Loucy (cell line): ENCODE measurements at regions not wholly inside any gene's neighbourhood (a gene's known extent, or its start where the extent isn't known, plus 50 kb on each side); places are given as distances from the start of the nearest gene placed in this dataset.

Experiments
- H2AFZ ChIP-seq: fragments of 200-600 bp; sonication (generic); 2 replicates; pipeline ENCODE4 v1.6.0; 2016; ENCODE audit warnings: antibody characterized with exemption, mild to moderate bottlenecking, low read length, moderate library complexity
- H3F3A ChIP-seq: fragments of 200-600 bp; 2 replicates; pipeline ENCODE4 v1.6.0; 2016; ENCODE audit warnings: antibody characterized with exemption, low read depth, mild to moderate bottlenecking
- H3K27me3 ChIP-seq: fragments of 200-600 bp; sonication (generic); 2 replicates; pipeline ENCODE4 v1.6.1; 2014; ENCODE audit warnings: low read length, mild to moderate bottlenecking; ENCODE audit not compliant: insufficient read depth, poor library complexity, severe bottlenecking
- H3K36me3 ChIP-seq: fragments of 200-600 bp; sonication (generic); 2 replicates; pipeline ENCODE4 v1.6.1; 2016; ENCODE audit warnings: low read length; ENCODE audit not compliant: insufficient read depth
- H3K4me1 ChIP-seq: fragments of 200-600 bp; sonication (generic); 2 replicates; pipeline ENCODE4 v1.5.1; 2014; ENCODE audit warnings: low read length, mild to moderate bottlenecking; ENCODE audit not compliant: insufficient read depth, poor library complexity, severe bottlenecking
- H3K4me2 ChIP-seq: fragments of 200-600 bp; sonication (generic); 2 replicates; pipeline ENCODE4 v1.6.0; 2014; ENCODE audit warnings: antibody characterized with exemption, low read length, low read depth, mild to moderate bottlenecking; ENCODE audit not compliant: poor library complexity, severe bottlenecking
- H3K4me3 ChIP-seq: fragments of 200-600 bp; sonication (generic); 2 replicates; pipeline ENCODE4 v1.5.1; 2014; ENCODE audit warnings: low read length, mild to moderate bottlenecking, mixed read lengths; ENCODE audit not compliant: poor library complexity, severe bottlenecking
- H3K79me2 ChIP-seq: fragments of 200-600 bp; sonication (generic); 2 replicates; pipeline ENCODE4 v1.6.1; 2014; ENCODE audit warnings: low read length; ENCODE audit not compliant: insufficient read depth
- H3K9ac ChIP-seq: fragments of 200-600 bp; sonication (generic); 2 replicates; pipeline ENCODE4 v1.6.0; 2014; ENCODE audit warnings: mild to moderate bottlenecking, low read depth, low read length, moderate library complexity; ENCODE audit not compliant: poor library complexity, severe bottlenecking
- H3K9me2 ChIP-seq: fragments of 200-600 bp; sonication (generic); replicated peaks from 2 replicates; pipeline ENCODE4 v1.6.1; 2016; ENCODE audit warnings: low read depth, low read length, mixed read lengths
- H3K9me3 ChIP-seq: fragments of 200-600 bp; sonication (generic); 2 replicates; pipeline ENCODE4 v1.6.1; 2014; ENCODE audit warnings: mild to moderate bottlenecking, antibody characterized with exemption, low read length, low read depth; ENCODE audit not compliant: insufficient read depth
- H4K20me1 ChIP-seq: fragments of 200-600 bp; sonication (generic); 2 replicates; pipeline ENCODE4 v1.6.0; 2014; ENCODE audit warnings: antibody characterized with exemption, low read length, mild to moderate bottlenecking; ENCODE audit not compliant: insufficient read depth, poor library complexity, severe bottlenecking
- CTCF ChIP-seq: fragments of 200-600 bp; sonication (generic); conservative IDR thresholded peaks from 2 replicates; pipeline ENCODE4 v1.5.1; 2014; ENCODE audit warnings: mild to moderate bottlenecking, antibody characterized with exemption, low read length
- EZH2phosphoT487 ChIP-seq: fragments of 200-600 bp; IDR thresholded peaks from 2 replicates; pipeline ENCODE4 v1.6.1; 2018; ENCODE audit warnings: antibody characterized with exemption, mild to moderate bottlenecking, moderate library complexity, borderline replicate concordance

GRCh38 chr6:62354261-62354660 lies 68.2 kb upstream of the KHDRBS2 start:
- H3K9me3 ChIP-seq: no peaks in the 10 kb centered on the region
- no peak overlapping the region for H3K4me2 ChIP-seq
- no peak for TF ChIP-seq EZH2phosphoT487
- no peak for TF ChIP-seq CTCF
- H3K36me3 ChIP-seq: no peaks in the 10 kb centered on the region
- H4K20me1 ChIP-seq: no peaks in the 10 kb centered on the region
- H3K79me2 ChIP-seq: no peaks in the 10 kb centered on the region
- H3K4me3 ChIP-seq: no peak overlapping the region
- H3K9me2 ChIP-seq: no peaks in the 10 kb centered on the region
- H3F3A ChIP-seq: no peaks in the 10 kb centered on the region
- H3K4me1 ChIP-seq: no peaks in the 10 kb centered on the region
- H3K9ac ChIP-seq: no peak overlapping the region
- H3K27me3 ChIP-seq: no peaks in the 10 kb centered on the region
- H2AFZ ChIP-seq: no peak overlapping the region

- H3F3A ChIP-seq: no peaks in the 10 kb centered on the region
- TF ChIP-seq CTCF (no peak), EZH2phosphoT487 (no peak)
- no peak overlapping the region for H3K4me2 ChIP-seq
- no peaks in the 10 kb centered on the region for H3K79me2 ChIP-seq
- H3K9me2 ChIP-seq: no peaks in the 10 kb centered on the region
- no peaks in the 10 kb centered on the region for H3K36me3 ChIP-seq
- no peak overlapping the region for H3K4me3 ChIP-seq
- no peaks in the 10 kb centered on the region for H3K9me3 ChIP-seq
- H3K9ac ChIP-seq: no peak overlapping the region
- no peaks in the 10 kb centered on the region for H3K27me3 ChIP-seq
- H3K4me1 ChIP-seq: no peaks in the 10 kb centered on the region
- no peak overlapping the region for H2AFZ ChIP-seq
- H4K20me1 ChIP-seq: no peaks in the 10 kb centered on the region
Measured at GRCh38 chr6:62345962-62346689, 60.1 kb upstream of the KHDRBS2 start.

- Histone ChIP-seq H3K4me2 (no peak overlapping the region), H3K9me3 (no peaks in the 10 kb centered on the region), H3K36me3 (no peaks in the 10 kb centered on the region), H3K4me1 (no peaks in the 10 kb centered on the region), H3F3A (no peaks in the 10 kb centered on the region), H4K20me1 (no peaks in the 10 kb centered on the region), H3K9ac (no peak overlapping the region), H3K27me3 (no peaks in the 10 kb centered on the region), H2AFZ (no peak overlapping the region), H3K9me2 (no peaks in the 10 kb centered on the region), H3K79me2 (no peaks in the 10 kb centered on the region), H3K4me3 (no peak overlapping the region)
- TF ChIP-seq EZH2phosphoT487 (no peak), CTCF (no peak)
Measured at GRCh38 chr6:62345446-62345845, 59.4 kb upstream of the KHDRBS2 start.
